ENCODE measurements at regions not wholly inside any gene's neighbourhood (a gene's known extent, or its start where the extent isn't known, plus 50 kb on each side); places are given as distances from the start of the nearest gene placed in this dataset.

DNA sequence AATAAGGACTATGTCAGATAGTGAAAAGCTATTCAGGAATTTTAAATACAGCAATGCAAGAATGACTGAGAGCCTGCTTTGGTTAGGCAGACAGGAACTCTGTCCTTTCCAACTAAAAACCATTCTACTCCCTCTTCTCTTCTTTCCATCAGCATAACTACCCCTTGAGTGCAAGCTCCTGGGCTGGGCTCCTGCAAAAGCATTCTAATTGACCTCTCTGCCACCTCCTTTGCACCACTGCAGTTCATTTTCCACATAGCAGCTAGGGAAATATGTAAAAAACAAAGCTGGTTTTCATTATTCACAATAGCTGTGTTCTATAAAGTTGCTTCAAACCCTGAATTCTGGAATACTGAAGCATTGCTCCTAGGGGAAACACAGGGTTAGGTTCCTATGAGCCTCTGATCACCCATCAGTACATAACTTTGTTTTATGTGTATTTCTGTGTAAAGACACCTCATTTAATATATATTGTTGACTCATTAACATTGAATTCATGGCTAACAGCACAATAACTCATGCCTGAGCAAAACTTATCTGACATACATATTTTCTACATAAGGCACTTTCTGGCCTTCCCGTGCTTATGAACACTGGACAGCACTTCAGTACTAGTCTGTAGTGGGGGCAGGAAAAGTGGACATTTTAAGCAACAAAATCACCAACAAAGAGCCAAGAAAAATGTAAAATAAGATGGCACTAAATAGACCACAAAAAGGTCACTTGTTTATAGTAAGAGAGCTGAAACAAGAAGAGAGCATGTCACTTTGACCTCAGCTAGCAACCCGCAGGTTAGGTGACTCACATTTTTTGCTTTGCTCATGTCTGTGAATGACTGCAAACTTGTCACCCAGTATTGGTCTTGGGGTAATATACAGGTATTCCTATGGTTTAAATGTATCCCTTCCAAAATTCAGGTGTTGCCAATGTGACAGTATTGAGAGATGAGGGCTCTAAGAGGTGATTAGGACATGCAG is 57.9 kb upstream of the IRF2BP2 start:
- Histone ChIP-seq H3K9me3 (ENCODE audit: low read length) (0 out of 2 replicates have a peak, but pooled peaks cover 5% of the 10 kb centered on the region), H3K79me2 (ENCODE audit: insufficient read depth, low read depth, low read length) (no peaks in the 10 kb centered on the region), H3K36me3 (ENCODE audit: insufficient read depth, low read length) (no peaks in the 10 kb centered on the region), H3K4me2 (ENCODE audit: low read length) (no peak overlapping the region), H3K9me2 (ENCODE audit: insufficient read depth, low read length) (no peaks in the 10 kb centered on the region), H3K4me3 (ENCODE audit: low read depth, low read length, poor library complexity, severe bottlenecking) (no peak overlapping the region), H3K4me1 (ENCODE audit: insufficient read depth, low read length, poor library complexity, severe bottlenecking) (peaks cover 7% of the 10 kb centered on the region), H2AFZ (ENCODE audit: low read length) (no peak overlapping the region), H4K20me1 (ENCODE audit: insufficient read depth, low read length) (no peaks in the 10 kb centered on the region), H3K27ac (ENCODE audit: low read depth, low read length, poor library complexity, severe bottlenecking) (no peak overlapping the region)
- DNase-seq (ENCODE audit: low spot score): no peak
- TF ChIP-seq EZH2phosphoT487 (IDR thresholded peaks at IDR 0.05; ENCODE audit: borderline replicate concordance, low read depth, low read length) (no peak), CTCF (conservative IDR thresholded peaks at IDR 0.05; ENCODE audit: low read length) (no peak)
- BruUV-seq (replicated peaks): no TSS peak
- intact Hi-C loops (cut with micrococcal nuclease; ENCODE audit: unreplicated experiment): no loop called here
- CTCF ChIA-PET (ENCODE audit: unreplicated experiment): no interaction called here
- POLR2A ChIA-PET: interaction anchor here (0.8 to 1.5 kb wide), 3 partner anchors 10 to 23 kb away, joined by 3 to 4 read pairs (median 3); no protein-coding TSS in a partner anchor

DNA sequence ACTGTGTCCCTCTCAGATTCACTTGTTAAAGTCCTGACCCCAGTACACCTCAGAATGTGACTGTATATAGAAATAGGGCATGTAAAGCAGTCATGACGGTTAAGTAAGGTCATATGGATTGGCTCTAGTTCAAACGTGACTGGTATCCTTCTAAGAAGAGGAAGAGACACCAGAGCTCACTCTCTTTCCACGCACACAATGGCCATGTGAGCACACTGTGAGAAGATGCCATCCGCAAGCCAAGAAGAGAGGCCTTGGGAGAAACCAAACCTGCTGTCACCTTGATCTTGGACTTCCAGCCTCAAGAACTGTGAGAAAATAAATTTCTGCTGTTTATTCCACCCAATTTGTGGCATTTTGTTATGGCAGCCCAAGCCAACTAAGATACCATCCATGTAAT is 56.8 kb upstream of the IRF2BP2 start:
- ChIA-PET CTCF (ENCODE audit: unreplicated experiment) (no interaction called here), POLR2A (no interaction called here)
- TF ChIP-seq EZH2phosphoT487 (IDR thresholded peaks at IDR 0.05; ENCODE audit: borderline replicate concordance, low read depth, low read length): no peak
- TF ChIP-seq CTCF (conservative IDR thresholded peaks at IDR 0.05; ENCODE audit: low read length): no peak
- Histone ChIP-seq H3K4me3 (ENCODE audit: low read depth, low read length, poor library complexity, severe bottlenecking) (no peak overlapping the region), H3K27ac (ENCODE audit: low read depth, low read length, poor library complexity, severe bottlenecking) (no peak overlapping the region), H3K4me2 (ENCODE audit: low read length) (no peak overlapping the region), H3K4me1 (ENCODE audit: insufficient read depth, low read length, poor library complexity, severe bottlenecking) (peaks cover 7% of the 10 kb centered on the region), H2AFZ (ENCODE audit: low read length) (no peak overlapping the region), H3K79me2 (ENCODE audit: insufficient read depth, low read depth, low read length) (no peaks in the 10 kb centered on the region), H3K9me2 (ENCODE audit: insufficient read depth, low read length) (no peaks in the 10 kb centered on the region), H4K20me1 (ENCODE audit: insufficient read depth, low read length) (no peaks in the 10 kb centered on the region), H3K36me3 (ENCODE audit: insufficient read depth, low read length) (no peaks in the 10 kb centered on the region), H3K9me3 (ENCODE audit: low read length) (0 out of 2 replicates have a peak, but pooled peaks cover 5% of the 10 kb centered on the region)
- intact Hi-C loops (cut with micrococcal nuclease; ENCODE audit: unreplicated experiment): no loop called here
- no TSS peak for BruUV-seq (replicated peaks)
- DNase-seq (ENCODE audit: low spot score): no peak

All from OCI-LY7 (cell line).